OCI-LY1 (cell line): ENCODE measurements at regions not wholly inside any gene's neighbourhood (a gene's known extent, or its start where the extent isn't known, plus 50 kb on each side); places are given as distances from the start of the nearest gene placed in this dataset.

ENCODE experiments used
- H2AFZ ChIP-seq: fragments of 200-600 bp; sonication (generic), shearing (Covaris generic); 2 replicates; pipeline ENCODE4 v1.6.0; 2014; ENCODE audit warnings: antibody characterized with exemption, mild to moderate bottlenecking, low read length
- H3F3A ChIP-seq: fragments of 200-600 bp; sonication (generic), shearing (Covaris generic); 2 replicates; pipeline ENCODE4 v1.6.0; 2014; ENCODE audit warnings: mild to moderate bottlenecking, antibody characterized with exemption, low read length, moderate library complexity; ENCODE audit not compliant: insufficient read depth
- H3K27ac ChIP-seq: fragments of 200-600 bp; sonication (generic); 2 replicates; pipeline ENCODE4 v1.5.1; 2014; ENCODE audit warnings: low read length, mixed run types, mild to moderate bottlenecking, low read depth; ENCODE audit not compliant: poor library complexity, severe bottlenecking
- H3K27me3 ChIP-seq: fragments of 200-600 bp; sonication (generic); 2 replicates; pipeline ENCODE4 v1.6.0; 2014; ENCODE audit warnings: antibody characterized with exemption, mild to moderate bottlenecking, low read length, moderate library complexity; ENCODE audit not compliant: insufficient read depth
- H3K36me3 ChIP-seq: fragments of 200-600 bp; sonication (generic); 2 replicates; pipeline ENCODE4 v1.6.1; 2014; ENCODE audit warnings: mild to moderate bottlenecking, antibody characterized with exemption, low read length, moderate library complexity, mixed read lengths; ENCODE audit not compliant: insufficient read depth
- H3K4me1 ChIP-seq: fragments of 200-600 bp; sonication (generic); 2 replicates; pipeline ENCODE4 v1.5.1; 2014; ENCODE audit warnings: mild to moderate bottlenecking, low read length, moderate library complexity; ENCODE audit not compliant: insufficient read depth, severe bottlenecking
- H3K4me2 ChIP-seq: fragments of 200-600 bp; sonication (generic), shearing (Covaris generic); 2 replicates; pipeline ENCODE4 v1.6.1; 2014; ENCODE audit warnings: low read length
- H3K4me3 ChIP-seq: fragments of 200-600 bp; sonication (generic); 2 replicates; pipeline ENCODE4 v1.5.1; 2014; ENCODE audit warnings: low read length, low read depth, mild to moderate bottlenecking, mixed read lengths; ENCODE audit not compliant: poor library complexity, severe bottlenecking
- H3K79me2 ChIP-seq: fragments of 200-600 bp; shearing (Covaris generic); 2 replicates; pipeline ENCODE4 v1.6.1; 2016; ENCODE audit warnings: mixed run types, low read length, mixed read lengths; ENCODE audit not compliant: insufficient read depth
- H3K9ac ChIP-seq: fragments of 200-600 bp; sonication (generic), shearing (Covaris generic); 2 replicates; pipeline ENCODE4 v1.6.1; 2014; ENCODE audit warnings: mild to moderate bottlenecking, low read length, mixed read lengths
- H3K9me2 ChIP-seq: fragments of 200-600 bp; sonication (generic), shearing (Covaris generic); 2 replicates; pipeline ENCODE4 v1.6.1; 2014; ENCODE audit warnings: low read depth, mild to moderate bottlenecking, low read length, mixed read lengths
- H3K9me3 ChIP-seq: fragments of 200-600 bp; shearing (Covaris generic); 2 replicates; pipeline ENCODE4 v1.6.1; 2014; ENCODE audit warnings: low read length, mixed read lengths
- H4K20me1 ChIP-seq: fragments of 200-600 bp; sonication (generic), shearing (Covaris generic); 2 replicates; pipeline ENCODE4 v1.6.0; 2016; ENCODE audit warnings: mild to moderate bottlenecking, low read length; ENCODE audit not compliant: insufficient read depth
- CTCF ChIP-seq: fragments of 200-600 bp; sonication (generic), shearing (Covaris generic); IDR thresholded peaks from 2 replicates; pipeline ENCODE4 v1.5.1; 2017; ENCODE audit warnings: mild to moderate bottlenecking, antibody characterized with exemption, low read length, moderate library complexity, mixed read lengths
- EZH2 ChIP-seq: fragments of 200-600 bp; sonication (generic), shearing (Covaris generic); IDR thresholded peaks from 2 replicates; pipeline ENCODE4 v1.8.0; 2017; ENCODE audit warnings: borderline replicate concordance, mixed run types, mild to moderate bottlenecking, antibody characterized with exemption, low read length, moderate library complexity, mixed read lengths

GRCh38 chr4:59024257-59024656, 1914.1 kb upstream of the IGFBP7 start:
- Histone ChIP-seq H3K27ac (no peak overlapping the region), H3K79me2 (no peaks in the 10 kb centered on the region), H3K4me1 (no peaks in the 10 kb centered on the region), H3F3A (no peaks in the 10 kb centered on the region), H3K4me3 (no peak overlapping the region), H3K9me2 (no peaks in the 10 kb centered on the region), H3K36me3 (no peaks in the 10 kb centered on the region), H2AFZ (no peak overlapping the region), H3K27me3 (no peaks in the 10 kb centered on the region), H3K9ac (no peak overlapping the region), H3K4me2 (no peak overlapping the region), H4K20me1 (no peaks in the 10 kb centered on the region), H3K9me3 (no peaks in the 10 kb centered on the region)
- TF ChIP-seq EZH2 (no peak), CTCF (no peak)

- Histone ChIP-seq H3K27me3 (no peaks in the 10 kb centered on the region), H3K27ac (no peak overlapping the region), H3K9me3 (no peaks in the 10 kb centered on the region), H3K9me2 (no peaks in the 10 kb centered on the region), H3K4me3 (no peak overlapping the region), H3K36me3 (no peaks in the 10 kb centered on the region), H3F3A (no peaks in the 10 kb centered on the region), H3K4me1 (no peaks in the 10 kb centered on the region), H3K9ac (no peak overlapping the region), H3K79me2 (no peaks in the 10 kb centered on the region), H4K20me1 (no peaks in the 10 kb centered on the region), H3K4me2 (no peak overlapping the region), H2AFZ (no peak overlapping the region)
- TF ChIP-seq CTCF (no peak), EZH2 (no peak)
Observed at GRCh38 chr4:59037812-59038211, 1927.6 kb upstream of the IGFBP7 start.

- H3K4me3 ChIP-seq = no peak overlapping the region
- H3F3A ChIP-seq = no peaks in the 10 kb centered on the region
- H3K27ac ChIP-seq = no peak overlapping the region
- H3K79me2 ChIP-seq = no peaks in the 10 kb centered on the region
- no peaks in the 10 kb centered on the region for H3K4me1 ChIP-seq
- no peaks in the 10 kb centered on the region for H3K27me3 ChIP-seq
- no peak overlapping the region for H3K4me2 ChIP-seq
- H2AFZ ChIP-seq = no peak overlapping the region
- no peaks in the 10 kb centered on the region for H4K20me1 ChIP-seq
- no peaks in the 10 kb centered on the region for H3K36me3 ChIP-seq
- TF ChIP-seq CTCF (no peak), EZH2 (no peak)
- H3K9me2 ChIP-seq = no peaks in the 10 kb centered on the region
- no peak overlapping the region for H3K9ac ChIP-seq
- no peaks in the 10 kb centered on the region for H3K9me3 ChIP-seq
Observed at GRCh38 chr4:59039046-59039445, 1928.9 kb upstream of the IGFBP7 start.
